Brain microvascular endothelial cell (primary cell): ENCODE measurements at regions not wholly inside any gene's neighbourhood (a gene's known extent, or its start where the extent isn't known, plus 50 kb on each side); places are given as distances from the start of the nearest gene placed in this dataset.

Experiments
- DNase-seq: peaks from one replicate; pipeline ENCODE4 v3.0.0-alpha.2; 2020
- H3K27ac ChIP-seq: fragments of 250-450 bp; sonication (Bioruptor Pico); 2 replicates; pipeline ENCODE4 v1.5.1; 2020; ENCODE audit warnings: mild to moderate bottlenecking, moderate library complexity
- H3K27me3 ChIP-seq: fragments of 250-450 bp; sonication (Bioruptor Pico); replicated peaks from 2 replicates; pipeline ENCODE4 v1.5.1; 2020; ENCODE audit warnings: mild to moderate bottlenecking
- H3K36me3 ChIP-seq: fragments of 250-450 bp; sonication (Bioruptor Pico); replicated peaks from 2 replicates; pipeline ENCODE4 v1.5.1; 2020; ENCODE audit warnings: mild to moderate bottlenecking
- H3K4me3 ChIP-seq: 2 replicates; pipeline ENCODE4 v1.5.1; 2011; ENCODE audit warnings: low read depth, mild to moderate bottlenecking, control low read depth, low read length, moderate library complexity
- in situ Hi-C: cut with HindIII; loops from 2 replicates; pipeline ENCODE4 v1.10.0; 2017; ENCODE audit warnings: low sequenced_read_pairs, low pct_ligation_motif_present
- TF ChIP-seq, protein P1 (sequence below): IDR thresholded peaks from 2 replicates; pipeline ENCODE4 v1.5.1; 2011; ENCODE audit warnings: low read depth, mild to moderate bottlenecking, moderate library complexity, low read length, control low read depth, inconsistent platforms; ENCODE audit errors: missing control alignments

DNA sequence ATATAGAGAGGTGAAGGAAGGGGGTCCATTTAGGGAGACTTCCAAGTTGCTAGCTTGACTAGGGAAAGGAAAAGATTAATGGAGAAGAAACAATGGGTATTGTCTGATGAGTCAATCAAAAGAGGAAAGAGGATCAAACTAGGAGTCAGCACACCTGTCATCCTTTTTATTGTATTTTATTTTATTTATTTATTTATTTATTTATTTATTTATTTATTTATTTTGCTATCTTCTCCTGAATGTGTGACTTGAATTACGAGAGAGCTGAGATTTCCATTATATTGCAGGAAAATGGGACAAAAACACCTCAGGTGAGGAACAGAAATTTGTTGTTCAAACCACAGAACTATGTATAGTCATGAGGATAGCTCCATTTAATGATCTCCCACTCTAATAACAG lies 58.9 kb downstream of the NUDT11 start:
- DNase-seq: no peak
- in situ Hi-C loops: no loop called here
- H3K36me3 ChIP-seq: no peaks in the 10 kb centered on the region
- no peak overlapping the region for H3K4me3 ChIP-seq
- no peaks in the 10 kb centered on the region for H3K27me3 ChIP-seq
- no peak overlapping the region for H3K27ac ChIP-seq
- TF ChIP-seq, protein P1, sequence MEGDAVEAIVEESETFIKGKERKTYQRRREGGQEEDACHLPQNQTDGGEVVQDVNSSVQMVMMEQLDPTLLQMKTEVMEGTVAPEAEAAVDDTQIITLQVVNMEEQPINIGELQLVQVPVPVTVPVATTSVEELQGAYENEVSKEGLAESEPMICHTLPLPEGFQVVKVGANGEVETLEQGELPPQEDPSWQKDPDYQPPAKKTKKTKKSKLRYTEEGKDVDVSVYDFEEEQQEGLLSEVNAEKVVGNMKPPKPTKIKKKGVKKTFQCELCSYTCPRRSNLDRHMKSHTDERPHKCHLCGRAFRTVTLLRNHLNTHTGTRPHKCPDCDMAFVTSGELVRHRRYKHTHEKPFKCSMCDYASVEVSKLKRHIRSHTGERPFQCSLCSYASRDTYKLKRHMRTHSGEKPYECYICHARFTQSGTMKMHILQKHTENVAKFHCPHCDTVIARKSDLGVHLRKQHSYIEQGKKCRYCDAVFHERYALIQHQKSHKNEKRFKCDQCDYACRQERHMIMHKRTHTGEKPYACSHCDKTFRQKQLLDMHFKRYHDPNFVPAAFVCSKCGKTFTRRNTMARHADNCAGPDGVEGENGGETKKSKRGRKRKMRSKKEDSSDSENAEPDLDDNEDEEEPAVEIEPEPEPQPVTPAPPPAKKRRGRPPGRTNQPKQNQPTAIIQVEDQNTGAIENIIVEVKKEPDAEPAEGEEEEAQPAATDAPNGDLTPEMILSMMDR: no peak

DNA sequence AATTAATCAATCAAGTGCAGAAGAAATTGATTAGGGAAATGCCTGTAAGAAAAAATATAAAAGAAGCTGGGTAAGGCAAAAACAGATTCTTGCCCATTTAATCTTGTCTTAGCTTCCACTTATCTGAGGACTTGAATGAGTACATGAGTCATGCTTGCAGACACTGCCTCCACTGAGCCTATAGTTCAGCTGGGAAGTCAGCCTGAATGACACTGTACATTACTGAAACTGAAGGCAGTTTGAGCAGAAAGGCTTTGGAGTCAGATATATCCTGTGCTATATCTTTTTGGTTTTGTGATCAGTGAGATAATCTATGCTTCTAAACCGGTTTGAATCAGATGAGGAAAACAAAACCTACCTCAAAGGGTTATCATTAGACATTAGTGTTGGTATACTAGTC lies 61.3 kb downstream of the NUDT11 start:
- Histone ChIP-seq H3K27me3 (no peaks in the 10 kb centered on the region), H3K4me3 (no peak overlapping the region), H3K36me3 (no peaks in the 10 kb centered on the region), H3K27ac (no peak overlapping the region)
- in situ Hi-C loops: no loop called here
- TF ChIP-seq, protein P1: no peak
- DNase-seq: no peak

- TF ChIP-seq, protein P1: no peak
- in situ Hi-C loops: no loop called here
- no peak for DNase-seq
- Histone ChIP-seq H3K27ac (no peak overlapping the region), H3K4me3 (no peak overlapping the region), H3K27me3 (no peaks in the 10 kb centered on the region), H3K36me3 (no peaks in the 10 kb centered on the region)
These were observed 74.3 kb downstream of the NUDT11 start for GRCh38 chrX:51421972-51422597.

GRCh38 chrX:51420610-51421009 lies 75.8 kb downstream of the NUDT11 start:
- peak; percentile 23 for DNase-seq
- in situ Hi-C loops: no loop called here
- no peak overlapping the region for H3K27ac ChIP-seq
- TF ChIP-seq, protein P1: peak; percentile 75
- no peaks in the 10 kb centered on the region for H3K36me3 ChIP-seq
- no peak overlapping the region for H3K4me3 ChIP-seq
- H3K27me3 ChIP-seq: no peaks in the 10 kb centered on the region

DNA sequence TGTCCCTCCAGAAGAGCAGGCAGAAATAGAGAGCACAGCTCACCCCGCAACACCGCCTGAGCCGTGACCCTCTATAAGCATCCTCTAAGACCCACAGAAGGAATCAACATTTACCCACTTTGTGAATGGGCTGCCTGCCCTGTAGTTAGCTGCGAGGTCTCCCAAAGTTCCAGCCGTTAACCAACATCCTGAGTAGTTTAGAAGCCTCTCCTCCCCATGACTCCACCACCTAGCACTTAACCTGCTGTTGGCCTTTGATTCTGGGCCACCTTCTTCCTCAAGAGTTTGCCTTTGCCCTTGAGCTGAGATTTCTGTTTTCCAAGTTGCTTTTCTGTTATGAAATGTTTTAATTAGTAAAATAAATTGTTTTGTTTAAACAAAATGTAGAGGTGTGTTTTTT lies 75.8 kb downstream of the NUDT10 start:
- no peak for DNase-seq
- in situ Hi-C loops: no loop called here
- no peak overlapping the region for H3K27ac ChIP-seq
- no peaks in the 10 kb centered on the region for H3K36me3 ChIP-seq
- TF ChIP-seq, protein P1: no peak
- H3K4me3 ChIP-seq: no peak overlapping the region
- H3K27me3 ChIP-seq: no peaks in the 10 kb centered on the region
